ENCODE measurements at regions not wholly inside any gene's neighbourhood (a gene's known extent, or its start where the extent isn't known, plus 50 kb on each side); places are given as distances from the start of the nearest gene placed in this dataset.

- no peak for ATAC-seq (replicated peaks)
- no peaks in the 10 kb centered on the region for H3K36me3 Mint-ChIP-seq (ENCODE audit: insufficient read depth)
- peaks cover 44% of the 10 kb centered on the region in 2 donors for H3K4me1 Mint-ChIP-seq (ENCODE audit: low read depth in 2 of 2)
- DNase-seq = no peak
- H3K27me3 Mint-ChIP-seq = no peaks in the 10 kb centered on the region
- peak overlapping the region; percentile 5 to 45 for H3K4me3 Mint-ChIP-seq
- no peaks in the 10 kb centered on the region for H3K9me3 Mint-ChIP-seq
- H3K27ac Mint-ChIP-seq = peak overlapping the region; percentile 32 to 91
Measured at GRCh38 chr3:187978433-187979011, 175.4 kb upstream of the LPP start.

DNA sequence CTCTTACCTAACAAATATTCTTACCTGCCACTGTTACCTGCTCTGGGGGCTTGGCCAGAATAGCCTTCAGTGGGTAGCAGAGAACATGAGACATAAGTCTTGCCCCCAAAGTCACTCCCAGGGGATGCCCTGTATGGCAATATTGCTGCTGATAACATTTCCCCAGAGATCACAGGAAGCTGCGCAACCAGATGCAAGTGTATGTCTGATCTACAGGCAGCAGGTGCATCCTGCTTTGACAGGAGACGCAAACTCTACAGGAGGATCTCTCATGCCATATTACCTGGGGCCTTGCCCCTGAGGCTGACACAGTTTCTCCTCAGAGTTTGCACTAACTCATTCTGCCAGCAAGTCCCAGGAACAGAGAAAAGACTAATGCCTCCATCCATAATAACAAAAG, 174.4 kb upstream of the LPP start:
- no peaks in the 10 kb centered on the region for H3K27me3 Mint-ChIP-seq
- DNase-seq (no peak), ATAC-seq (replicated peaks) (peak; percentile 28)
- peak overlapping the region in 1 of 2 donors; percentile 78 for H3K27ac Mint-ChIP-seq
- no peaks in the 10 kb centered on the region for H3K9me3 Mint-ChIP-seq
- H3K4me1 Mint-ChIP-seq (ENCODE audit: low read depth in 2 of 2) = peaks cover 36% of the 10 kb centered on the region in 2 donors
- H3K36me3 Mint-ChIP-seq (ENCODE audit: insufficient read depth) = no peaks in the 10 kb centered on the region
- H3K4me3 Mint-ChIP-seq = peak overlapping the region in 1 of 2 donors; percentile 4

DNA sequence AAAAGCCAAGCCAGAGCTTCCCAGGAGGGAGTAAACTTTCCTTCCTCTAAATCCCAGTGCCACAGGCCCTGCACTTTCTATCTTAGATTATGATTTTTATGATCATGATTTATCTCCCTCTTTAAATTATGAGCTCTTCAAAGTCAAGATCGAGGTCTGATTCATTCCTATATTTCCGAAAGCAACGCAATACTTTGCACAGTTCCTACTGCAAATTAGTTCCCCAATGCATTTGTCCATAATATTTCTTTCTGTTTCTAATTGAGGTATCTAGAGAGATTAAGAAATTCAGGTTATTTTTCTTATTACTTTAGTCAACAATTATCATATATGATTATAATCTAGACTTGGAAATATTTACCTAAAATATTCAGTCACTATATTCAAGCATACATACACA, 173.1 kb upstream of the LPP start:
- DNase-seq (no peak), ATAC-seq (replicated peaks) (no peak)
- Mint-ChIP-seq H3K4me3 (no peak overlapping the region), H3K9me3 (no peaks in the 10 kb centered on the region), H3K36me3 (ENCODE audit: insufficient read depth) (no peaks in the 10 kb centered on the region), H3K27me3 (no peaks in the 10 kb centered on the region), H3K27ac (no peak overlapping the region), H3K4me1 (ENCODE audit: low read depth in 2 of 2) (peaks cover 26 to 32% of the 10 kb centered on the region in 2 donors)

- Mint-ChIP-seq H3K4me1 (ENCODE audit: low read depth in 2 of 2) (peaks cover 32 to 35% of the 10 kb centered on the region in 2 donors), H3K4me3 (no peak overlapping the region), H3K27ac (peak overlapping the region in 1 of 2 donors; percentile 42), H3K27me3 (no peaks in the 10 kb centered on the region), H3K9me3 (no peaks in the 10 kb centered on the region), H3K36me3 (ENCODE audit: insufficient read depth) (no peaks in the 10 kb centered on the region)
- ATAC-seq (replicated peaks) = no peak
- DNase-seq = no peak
Measured at GRCh38 chr3:187982142-187982541, 171.8 kb upstream of the LPP start.

GRCh38 chr3:187983484-187984124, 170.4 kb upstream of the LPP start:
- H3K4me3 Mint-ChIP-seq = no peak overlapping the region
- H3K27ac Mint-ChIP-seq = no peak overlapping the region
- no peaks in the 10 kb centered on the region for H3K9me3 Mint-ChIP-seq
- DNase-seq (no peak), ATAC-seq (replicated peaks) (no peak)
- no peaks in the 10 kb centered on the region for H3K36me3 Mint-ChIP-seq (ENCODE audit: insufficient read depth)
- H3K27me3 Mint-ChIP-seq = no peaks in the 10 kb centered on the region
- H3K4me1 Mint-ChIP-seq (ENCODE audit: low read depth in 2 of 2) = peaks cover 39 to 43% of the 10 kb centered on the region in 2 donors

DNA sequence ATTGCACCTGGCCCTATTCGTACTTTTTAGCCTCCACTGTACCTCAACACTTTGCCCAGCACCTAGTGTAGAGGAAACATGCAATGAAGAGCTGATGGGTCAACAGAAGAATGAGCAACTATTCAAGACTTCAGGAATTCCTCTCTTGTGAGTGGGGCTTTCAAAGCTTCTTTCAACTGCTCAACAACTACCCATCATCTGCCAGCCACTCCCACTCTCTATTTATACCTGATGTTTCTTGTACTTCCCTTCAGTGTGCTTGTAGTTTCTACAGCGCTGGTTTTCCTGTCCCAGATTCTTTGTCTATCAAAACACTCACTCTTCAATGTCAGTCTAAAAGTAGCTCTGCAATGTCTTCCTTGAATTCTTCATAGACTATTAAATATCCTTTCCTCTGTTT, 168.3 kb upstream of the LPP start:
- Mint-ChIP-seq H3K27me3 (no peaks in the 10 kb centered on the region), H3K4me1 (ENCODE audit: low read depth in 2 of 2) (peaks cover 29 to 34% of the 10 kb centered on the region in 2 donors), H3K36me3 (ENCODE audit: insufficient read depth) (no peaks in the 10 kb centered on the region), H3K9me3 (no peaks in the 10 kb centered on the region), H3K4me3 (no peak overlapping the region), H3K27ac (peak overlapping the region; percentile 33 to 75)
- ATAC-seq (replicated peaks) (no peak), DNase-seq (no peak)

DNA sequence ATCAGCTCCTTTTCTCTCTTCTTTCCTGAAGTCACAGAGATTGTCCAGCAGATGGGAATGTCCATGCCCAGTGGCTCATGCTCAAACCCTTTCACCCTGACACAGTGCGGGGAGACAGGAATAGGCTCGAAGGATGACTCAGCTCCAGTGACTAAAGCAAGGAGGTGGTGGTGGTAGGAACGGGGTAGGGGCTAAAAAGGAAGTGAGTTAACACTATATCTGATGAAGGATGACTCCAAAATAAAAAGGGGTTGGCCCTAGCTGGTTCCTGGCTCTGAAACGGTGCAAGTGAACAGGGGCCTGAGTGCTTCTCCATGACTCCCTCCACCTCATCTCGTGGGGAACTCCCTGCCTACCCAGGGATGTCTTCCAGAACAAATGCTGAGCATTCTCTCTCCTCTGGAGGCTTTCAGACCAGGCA, 167.4 kb upstream of the LPP start:
- ATAC-seq (replicated peaks) (no peak), DNase-seq (no peak)
- H3K4me1 Mint-ChIP-seq (ENCODE audit: low read depth in 2 of 2) = peaks cover 29 to 37% of the 10 kb centered on the region in 2 donors
- no peaks in the 10 kb centered on the region for H3K27me3 Mint-ChIP-seq
- H3K4me3 Mint-ChIP-seq = peak overlapping the region; percentile 55 to 69
- peak overlapping the region; percentile 75 to 79 for H3K27ac Mint-ChIP-seq
- H3K36me3 Mint-ChIP-seq (ENCODE audit: insufficient read depth) = no peaks in the 10 kb centered on the region
- H3K9me3 Mint-ChIP-seq = no peaks in the 10 kb centered on the region

DNA sequence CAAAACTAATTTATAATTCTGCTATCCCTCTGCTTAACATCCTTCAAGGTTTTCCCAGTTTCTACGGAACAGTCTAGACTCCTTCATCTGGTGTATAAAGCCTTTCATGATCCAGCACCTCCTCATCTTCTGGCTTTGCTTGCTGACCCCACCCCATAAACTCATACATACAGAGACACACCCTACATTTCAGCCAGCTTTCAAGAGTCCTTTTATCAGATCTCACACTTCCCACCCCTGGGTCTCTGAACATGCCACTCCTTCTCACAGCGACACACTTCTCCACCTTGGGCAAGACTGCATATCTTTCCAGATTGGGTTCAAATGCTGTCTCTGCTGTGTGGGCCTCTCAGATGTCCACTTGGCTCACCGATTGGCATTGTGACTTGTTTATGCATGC, 166.8 kb upstream of the LPP start:
- Mint-ChIP-seq H3K9me3 (no peaks in the 10 kb centered on the region), H3K27ac (peak overlapping the region; percentile 75 to 79), H3K4me1 (ENCODE audit: low read depth in 2 of 2) (peaks cover 29 to 37% of the 10 kb centered on the region in 2 donors), H3K4me3 (peak overlapping the region; percentile 55 to 69), H3K36me3 (ENCODE audit: insufficient read depth) (no peaks in the 10 kb centered on the region), H3K27me3 (no peaks in the 10 kb centered on the region)
- no peak for DNase-seq
- ATAC-seq (replicated peaks) = no peak

DNA sequence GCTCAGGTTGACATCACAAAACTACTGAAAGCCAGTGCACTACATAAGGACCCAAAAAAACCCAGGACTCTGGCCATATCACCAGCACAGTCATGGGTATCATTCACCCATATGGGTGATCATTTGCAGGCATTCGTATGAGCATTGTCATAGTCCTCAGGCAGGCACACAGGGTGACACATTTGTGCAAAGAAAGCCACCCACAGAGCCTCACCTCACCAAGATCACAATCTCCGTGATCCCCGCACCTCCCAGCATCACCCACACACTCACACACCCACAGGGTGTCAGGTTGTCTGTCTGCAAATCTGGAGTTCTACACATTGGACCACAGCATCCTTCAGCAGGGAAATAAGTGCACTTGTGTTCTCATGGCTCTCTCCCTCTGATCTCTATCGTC, 166.0 kb upstream of the LPP start:
- Mint-ChIP-seq H3K4me1 (ENCODE audit: low read depth in 2 of 2) (peaks cover 31 to 38% of the 10 kb centered on the region in 2 donors), H3K27me3 (no peaks in the 10 kb centered on the region), H3K36me3 (ENCODE audit: insufficient read depth) (no peaks in the 10 kb centered on the region), H3K27ac (peak overlapping the region; percentile 75 to 79), H3K9me3 (no peaks in the 10 kb centered on the region), H3K4me3 (peak overlapping the region; percentile 55 to 69)
- ATAC-seq (replicated peaks) = peak; percentile 99
- peak; percentile 63 to 66 (median 64) for DNase-seq

DNA sequence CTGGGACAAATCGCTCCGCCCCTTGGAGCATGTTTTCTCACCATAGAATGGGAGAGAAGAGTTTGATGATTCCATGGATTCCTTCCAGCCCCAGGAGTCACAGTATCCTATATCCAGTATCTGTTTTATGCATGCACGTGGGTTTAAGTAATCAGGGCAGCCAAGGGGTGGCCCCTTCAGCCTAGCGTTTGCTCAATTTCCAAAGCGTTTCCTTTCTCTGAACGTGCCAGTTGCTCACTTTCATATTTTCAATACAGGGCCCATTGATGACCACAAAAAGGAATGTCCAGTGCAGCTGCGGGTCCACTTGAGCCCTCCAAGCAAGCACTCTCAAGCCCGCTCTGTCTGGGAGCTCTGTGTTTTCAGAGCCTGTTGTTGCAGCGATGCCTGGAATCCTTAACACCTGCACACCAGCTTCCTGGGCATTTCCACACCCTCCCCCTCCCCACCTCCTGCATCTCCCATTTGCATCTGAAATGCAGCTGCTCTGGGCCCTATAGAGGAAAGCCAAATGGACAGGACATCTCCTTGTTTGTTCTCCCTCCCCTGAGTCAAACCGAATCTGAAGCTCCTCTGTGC, 164.3 kb upstream of the LPP start:
- peaks cover 43 to 53% of the 10 kb centered on the region in 2 donors for H3K4me1 Mint-ChIP-seq (ENCODE audit: low read depth in 2 of 2)

GRCh38 chr3:187992609-187993008, 161.3 kb upstream of the LPP start:
- Mint-ChIP-seq H3K36me3 (ENCODE audit: insufficient read depth) (peaks cover 3% of the 10 kb centered on the region), H3K27me3 (no peaks in the 10 kb centered on the region), H3K4me3 (no peak overlapping the region), H3K9me3 (no peaks in the 10 kb centered on the region), H3K27ac (peak overlapping the region; percentile 67 to 91), H3K4me1 (ENCODE audit: low read depth in 2 of 2) (peaks cover 38 to 51% of the 10 kb centered on the region in 2 donors)
- no peak for DNase-seq
- ATAC-seq (replicated peaks) = no peak

More for the DNA sequence above, 164.3 kb upstream of the LPP start:
- DNase-seq (no peak), ATAC-seq (replicated peaks) (no peak)
- Mint-ChIP-seq H3K27ac (no peak overlapping the region), H3K27me3 (no peaks in the 10 kb centered on the region), H3K36me3 (ENCODE audit: insufficient read depth) (peaks cover 3% of the 10 kb centered on the region), H3K9me3 (no peaks in the 10 kb centered on the region), H3K4me3 (no peak overlapping the region)

DNA sequence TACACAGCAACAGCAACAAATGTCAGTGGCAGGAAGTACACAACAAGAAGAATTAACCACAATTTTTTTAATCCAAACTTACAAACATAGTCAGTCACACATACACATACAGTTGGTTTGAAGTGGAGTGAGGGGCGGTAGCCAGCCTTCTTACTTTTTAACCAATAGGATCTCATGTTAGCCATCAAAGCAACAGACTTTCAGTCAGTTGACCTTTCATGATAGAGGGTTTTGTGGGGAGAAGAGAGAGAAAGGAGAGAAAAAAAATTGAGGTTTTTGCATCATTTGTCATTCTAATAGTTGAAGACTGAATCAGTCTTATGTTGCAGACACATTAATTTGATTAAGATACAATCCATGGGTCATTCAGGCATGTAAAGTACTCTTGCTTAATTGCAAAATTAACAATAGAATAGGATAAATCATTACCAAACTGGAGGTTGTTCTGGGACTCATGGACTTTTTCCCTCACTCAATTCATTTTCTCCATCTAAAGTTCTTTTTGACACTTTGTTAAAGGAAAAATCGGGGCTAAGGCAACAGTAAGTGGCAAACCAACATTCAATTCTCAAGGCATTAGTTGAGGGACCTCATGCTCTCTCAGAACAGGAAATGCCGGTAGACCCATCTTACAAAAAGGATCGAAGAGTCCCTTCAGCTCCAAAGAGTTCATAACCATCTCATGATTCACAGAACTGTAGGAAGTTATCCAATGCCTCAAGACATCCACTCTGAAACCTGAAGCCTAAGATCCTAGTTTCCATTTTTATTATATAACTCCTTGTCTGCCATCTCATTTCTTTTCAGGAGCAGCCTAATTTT, 159.5 kb upstream of the LPP start:
- peak in 2 of 3 experiments; percentile 21 to 22 for DNase-seq
- H3K4me3 Mint-ChIP-seq = peak overlapping the region; percentile 41 to 59
- peak overlapping the region; percentile 57 to 91 for H3K27ac Mint-ChIP-seq
- no peaks in the 10 kb centered on the region for H3K27me3 Mint-ChIP-seq
- H3K4me1 Mint-ChIP-seq (ENCODE audit: low read depth in 2 of 2) = peaks cover 43 to 53% of the 10 kb centered on the region in 2 donors
- H3K9me3 Mint-ChIP-seq = no peaks in the 10 kb centered on the region
- ATAC-seq (replicated peaks) = peak; percentile 95
- peaks cover 3% of the 10 kb centered on the region for H3K36me3 Mint-ChIP-seq (ENCODE audit: insufficient read depth)

DNA sequence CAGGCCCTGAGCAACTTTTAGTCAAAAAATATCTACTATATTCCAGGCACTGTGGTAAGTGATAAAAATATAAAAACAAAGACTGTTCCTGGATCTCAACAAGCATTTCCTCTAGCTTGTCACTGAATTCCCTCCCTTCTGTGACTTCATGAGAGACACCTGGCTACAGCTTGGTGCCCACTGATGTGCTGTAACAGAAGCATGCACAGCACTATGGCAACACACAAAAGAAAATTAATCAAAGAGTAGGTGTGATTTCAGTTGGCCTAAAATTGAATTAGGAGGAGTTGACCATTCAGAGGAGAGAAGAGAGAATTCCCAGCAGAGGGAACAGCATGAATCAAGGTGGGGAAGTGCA, 158.9 kb upstream of the LPP start:
- peak overlapping the region; percentile 57 to 91 for H3K27ac Mint-ChIP-seq
- H3K27me3 Mint-ChIP-seq = no peaks in the 10 kb centered on the region
- H3K4me3 Mint-ChIP-seq = peak overlapping the region in 1 of 2 donors; percentile 59
- no peaks in the 10 kb centered on the region for H3K9me3 Mint-ChIP-seq
- no peak for DNase-seq
- H3K4me1 Mint-ChIP-seq (ENCODE audit: low read depth in 2 of 2) = peaks cover 48 to 59% of the 10 kb centered on the region in 2 donors
- H3K36me3 Mint-ChIP-seq (ENCODE audit: insufficient read depth) = peaks cover 6% of the 10 kb centered on the region
- ATAC-seq (replicated peaks) = no peak

All from effector memory CD8-positive, alpha-beta T cell (primary cell).